NOMO-1 treated with DMSO at 0.1 percent for 48 hours (cell line): ENCODE measurements at regions not wholly inside any gene's neighbourhood (a gene's known extent, or its start where the extent isn't known, plus 50 kb on each side); places are given as distances from the start of the nearest gene placed in this dataset.

Source experiments
- DNase-seq: peaks from one replicate; lab custom pipeline; 2025; ENCODE audit not compliant: unreplicated experiment; lab: John Stamatoyannopoulos, UW

GRCh38 chrX:33465137-33465536 lies 253.8 kb upstream of the DMD start:
- DNase-seq, result no peak

- DNase-seq, result no peak
Observed at GRCh38 chrX:33457102-33457501, 245.8 kb upstream of the DMD start.

GRCh38 chrX:33447285-33447684 lies 235.9 kb upstream of the DMD start:
- no peak for DNase-seq

- peak; percentile 46 for DNase-seq
Observed at GRCh38 chrX:33434256-33435092, 223.1 kb upstream of the DMD start.

- no peak for DNase-seq
Observed at GRCh38 chrX:33416273-33416805, 205.0 kb upstream of the DMD start.

GRCh38 chrX:33415459-33415858 lies 204.1 kb upstream of the DMD start:
- no peak for DNase-seq

GRCh38 chrX:33385546-33385945 lies 174.2 kb upstream of the DMD start:
- no peak for DNase-seq

GRCh38 chrX:33379839-33380238 lies 168.5 kb upstream of the DMD start:
- no peak for DNase-seq

GRCh38 chrX:33357606-33358005 lies 146.3 kb upstream of the DMD start:
- DNase-seq, result no peak

GRCh38 chrX:33339219-33339618 lies 127.9 kb upstream of the DMD start:
- DNase-seq, result no peak

- peak; percentile 3 for DNase-seq
Observed at GRCh38 chrX:33336783-33337182, 125.4 kb upstream of the DMD start.

- DNase-seq, result no peak
Observed at GRCh38 chrX:33333271-33333670, 121.9 kb upstream of the DMD start.

- no peak for DNase-seq
Observed at GRCh38 chrX:33330798-33331197, 119.4 kb upstream of the DMD start.

- DNase-seq, result no peak
Observed at GRCh38 chrX:33324099-33324498, 112.8 kb upstream of the DMD start.

GRCh38 chrX:33307911-33308354 lies 96.6 kb upstream of the DMD start:
- DNase-seq, result no peak

GRCh38 chrX:33298622-33299021 lies 87.3 kb upstream of the DMD start:
- DNase-seq, result no peak

GRCh38 chrX:33285550-33285949 lies 74.2 kb upstream of the DMD start:
- no peak for DNase-seq

GRCh38 chrX:33277046-33277445 lies 65.7 kb upstream of the DMD start:
- DNase-seq, result no peak

GRCh38 chrX:33273535-33273934 lies 62.2 kb upstream of the DMD start:
- no peak for DNase-seq

- no peak for DNase-seq
Observed at GRCh38 chrX:33272986-33273385, 61.6 kb upstream of the DMD start.
